ENCODE measurements at regions not wholly inside any gene's neighbourhood (a gene's known extent, or its start where the extent isn't known, plus 50 kb on each side); places are given as distances from the start of the nearest gene placed in this dataset.

GRCh38 chr2:200172944-200173581 is 133.4 kb upstream of the SPATS2L start:
- POLR2A ChIA-PET: no interaction called here
- DNase-seq (ENCODE audit: low read depth, low spot score): no peak
- CTCF ChIA-PET: no interaction called here
- Histone ChIP-seq H3K27ac (ENCODE audit: low read depth, low read length) (no peak overlapping the region), H3K9me3 (ENCODE audit: control insufficient read depth, insufficient read depth, low read length) (peaks cover 3% of the 10 kb centered on the region), H3K4me3 (ENCODE audit: low read depth, low read length) (no peak overlapping the region), H3K27me3 (ENCODE audit: control insufficient read depth, insufficient read depth, low read length) (no peaks in the 10 kb centered on the region)
- no peak for TF ChIP-seq CTCF (IDR thresholded peaks at IDR 0.05; ENCODE audit: low read depth, low read length)

- peaks cover 3% of the 10 kb centered on the region for H3K9me3 ChIP-seq (ENCODE audit: control insufficient read depth, insufficient read depth, low read length)
- POLR2A ChIA-PET: interaction anchor here (0.6 kb wide), 1 partner anchor 139 kb away, joined by 3 read pairs; no protein-coding TSS in a partner anchor
- CTCF ChIA-PET: no interaction called here
- DNase-seq (ENCODE audit: low read depth, low spot score): no peak
- no peaks in the 10 kb centered on the region for H3K27me3 ChIP-seq (ENCODE audit: control insufficient read depth, insufficient read depth, low read length)
- TF ChIP-seq CTCF (IDR thresholded peaks at IDR 0.05; ENCODE audit: low read depth, low read length): no peak
- H3K4me3 ChIP-seq (ENCODE audit: low read depth, low read length): no peak overlapping the region
- no peak overlapping the region for H3K27ac ChIP-seq (ENCODE audit: low read depth, low read length)
Observed at GRCh38 chr2:200173691-200174090, 132.8 kb upstream of the SPATS2L start.

- DNase-seq (ENCODE audit: low read depth, low spot score): no peak
- no peak for TF ChIP-seq CTCF (IDR thresholded peaks at IDR 0.05; ENCODE audit: low read depth, low read length)
- Histone ChIP-seq H3K4me3 (ENCODE audit: low read depth, low read length) (no peak overlapping the region), H3K9me3 (ENCODE audit: control insufficient read depth, insufficient read depth, low read length) (peaks cover 3% of the 10 kb centered on the region), H3K27me3 (ENCODE audit: control insufficient read depth, insufficient read depth, low read length) (no peaks in the 10 kb centered on the region), H3K27ac (ENCODE audit: low read depth, low read length) (no peak overlapping the region)
- POLR2A ChIA-PET: no interaction called here
- CTCF ChIA-PET: interaction anchor here (1.4 kb wide), 1 partner anchor 201 kb away, joined by 3 read pairs; no protein-coding TSS in a partner anchor
Observed at GRCh38 chr2:200174433-200175216, 131.9 kb upstream of the SPATS2L start.

- DNase-seq (ENCODE audit: low read depth, low spot score): peak; percentile 49
- H3K4me3 ChIP-seq (ENCODE audit: low read depth, low read length): no peak overlapping the region
- TF ChIP-seq CTCF (IDR thresholded peaks at IDR 0.05; ENCODE audit: low read depth, low read length): no peak
- H3K27me3 ChIP-seq (ENCODE audit: control insufficient read depth, insufficient read depth, low read length): peaks cover 8% of the 10 kb centered on the region
- ChIA-PET CTCF (interaction anchor here (2.1 kb wide), 1 partner anchor 193 kb away, joined by 6 read pairs; no protein-coding TSS in a partner anchor), POLR2A (no interaction called here)
- peaks cover 3% of the 10 kb centered on the region; the same call in 1 of the 2 replicates for H3K9me3 ChIP-seq (ENCODE audit: control insufficient read depth, insufficient read depth, low read length)
- no peak overlapping the region for H3K27ac ChIP-seq (ENCODE audit: low read depth, low read length)
Observed at GRCh38 chr2:200177971-200178911, 128.3 kb upstream of the SPATS2L start.

Measured in AG04450 (cell line).